Fibroblast of skin of right quadriceps (primary cell): ENCODE measurements at regions not wholly inside any gene's neighbourhood (a gene's known extent, or its start where the extent isn't known, plus 50 kb on each side); places are given as distances from the start of the nearest gene placed in this dataset.
A peak's percentile ranks its signal among the peaks of the same experiment; 100 is the strongest.

ENCODE experiments used
- DNase-seq: peaks from one replicate; pipeline ENCODE4 v3.0.0-alpha.2; 2013

GRCh38 chr2:898319-898718 is 52.3 kb upstream of the SNTG2 start:
- DNase-seq, result no peak

DNA sequence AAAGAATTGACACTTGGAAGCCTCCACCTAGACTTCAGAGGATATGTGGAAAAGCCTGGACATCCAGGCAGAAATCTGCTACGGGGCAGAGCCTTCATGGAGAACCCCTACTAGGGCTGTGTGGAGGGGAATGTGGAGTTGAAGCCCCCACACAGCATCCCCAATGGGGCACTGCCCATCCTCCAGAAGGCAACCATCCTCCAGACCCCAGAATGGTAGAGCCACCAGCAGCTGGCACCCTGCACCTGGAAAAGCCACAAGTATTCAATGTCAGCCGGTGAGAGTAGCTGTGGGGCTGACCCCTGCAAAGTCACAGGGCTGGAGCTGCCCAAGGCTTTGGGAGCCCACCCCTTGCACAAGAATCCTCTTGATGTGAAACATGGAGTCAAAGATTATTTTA is 53.6 kb upstream of the SNTG2 start:
- DNase-seq, result no peak

DNA sequence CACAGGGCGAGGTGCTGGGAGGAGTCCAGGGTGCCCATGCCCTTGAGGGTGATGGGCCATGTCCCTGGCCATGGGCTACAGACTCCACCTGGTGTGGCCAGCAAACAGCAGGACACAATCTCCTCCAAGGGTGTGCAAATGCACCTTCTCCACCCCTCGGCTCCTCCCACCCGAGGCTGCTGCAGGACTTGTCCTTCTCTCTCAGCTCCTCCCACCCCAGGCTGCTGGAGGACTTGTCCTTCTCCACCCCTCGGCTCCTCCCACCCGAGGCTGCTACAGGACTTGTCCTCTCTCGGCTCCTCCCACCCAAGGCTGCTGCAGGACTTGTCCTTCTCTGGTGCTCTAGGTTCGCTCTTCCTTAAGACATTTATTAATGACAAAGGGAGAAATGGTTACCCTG is 57.3 kb upstream of the SNTG2 start:
- no peak for DNase-seq

DNA sequence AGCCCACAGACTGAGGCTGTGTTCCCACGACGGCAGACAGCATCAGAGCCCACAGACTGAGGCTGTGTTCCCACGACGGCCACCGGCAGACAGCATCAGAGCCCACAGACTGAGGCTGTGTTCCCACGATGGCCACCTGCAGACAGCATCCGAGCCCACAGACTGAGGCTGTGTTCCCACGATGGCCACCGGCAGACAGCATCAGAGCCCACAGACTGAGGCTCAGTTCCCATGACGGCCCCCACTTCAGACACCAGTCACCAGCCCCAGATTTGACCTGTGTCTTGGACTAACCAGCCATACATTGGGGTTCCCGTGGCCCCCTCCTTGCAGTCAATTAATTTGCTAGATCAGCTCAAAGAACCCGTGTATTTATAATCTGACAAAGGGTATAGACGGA is 57.8 kb upstream of the SNTG2 start:
- DNase-seq, result no peak

GRCh38 chr2:892401-892800 is 58.2 kb upstream of the SNTG2 start:
- no peak for DNase-seq

DNA sequence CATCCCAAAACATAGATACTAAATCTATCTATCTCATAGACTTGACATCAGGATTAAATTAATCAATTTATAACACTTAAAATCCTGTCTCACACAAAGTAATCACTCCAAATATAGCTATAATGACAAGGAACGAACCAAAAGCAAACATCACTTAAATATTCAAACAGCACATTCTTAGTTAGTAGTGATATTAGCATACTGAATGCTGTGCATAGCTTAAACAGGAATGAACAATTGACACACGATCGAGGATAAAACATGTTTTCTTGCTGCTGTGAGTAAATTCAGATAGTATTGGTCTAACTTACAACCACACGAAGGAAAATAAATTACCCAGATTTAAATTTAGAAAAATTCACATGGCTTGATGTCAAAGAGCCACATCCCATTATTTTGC is 58.9 kb upstream of the SNTG2 start:
- no peak for DNase-seq

DNA sequence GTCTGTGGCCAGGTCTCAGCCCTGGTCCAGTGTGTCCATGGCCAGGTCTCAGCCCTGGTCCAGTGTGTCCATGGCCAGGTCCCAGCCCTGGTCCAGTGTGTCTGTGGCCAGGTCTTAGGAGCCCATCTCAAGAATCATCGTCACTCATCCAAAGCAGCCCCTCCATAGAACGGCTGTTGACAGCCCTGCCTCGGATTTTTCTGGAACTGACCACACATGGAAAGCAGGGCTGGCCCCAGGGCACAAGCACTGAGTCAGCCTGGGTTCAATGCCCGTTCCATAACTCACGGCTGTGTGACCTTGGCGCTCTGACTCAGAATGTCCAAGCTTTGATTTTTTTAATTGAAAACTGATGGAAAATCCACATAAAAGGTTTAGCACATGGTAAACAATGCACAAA is 59.9 kb upstream of the SNTG2 start:
- DNase-seq, result peak; percentile 7

DNA sequence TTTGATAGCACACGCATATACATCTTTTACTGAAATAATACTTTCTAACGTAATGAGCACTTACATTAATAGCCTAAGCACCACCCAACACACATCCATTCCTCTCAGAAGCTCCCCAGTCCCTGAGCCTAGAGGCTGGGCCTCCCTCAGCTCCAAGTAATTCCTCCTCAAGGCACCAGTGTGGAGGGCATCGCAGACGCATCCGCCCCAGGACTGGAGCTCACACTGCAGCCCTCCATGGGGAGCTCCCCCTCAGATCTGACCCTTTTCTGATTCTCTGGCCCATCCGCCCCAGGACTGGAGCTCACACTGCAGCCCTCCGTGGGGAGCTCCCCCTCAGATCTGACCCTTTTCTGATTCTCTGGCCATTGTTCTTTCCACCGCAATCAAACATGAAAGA is 60.4 kb upstream of the SNTG2 start:
- DNase-seq, result no peak

- no peak for DNase-seq
Measured at GRCh38 chr2:888906-889566, 61.6 kb upstream of the SNTG2 start.

- no peak for DNase-seq
Measured at GRCh38 chr2:888211-888801, 62.3 kb upstream of the SNTG2 start.

DNA sequence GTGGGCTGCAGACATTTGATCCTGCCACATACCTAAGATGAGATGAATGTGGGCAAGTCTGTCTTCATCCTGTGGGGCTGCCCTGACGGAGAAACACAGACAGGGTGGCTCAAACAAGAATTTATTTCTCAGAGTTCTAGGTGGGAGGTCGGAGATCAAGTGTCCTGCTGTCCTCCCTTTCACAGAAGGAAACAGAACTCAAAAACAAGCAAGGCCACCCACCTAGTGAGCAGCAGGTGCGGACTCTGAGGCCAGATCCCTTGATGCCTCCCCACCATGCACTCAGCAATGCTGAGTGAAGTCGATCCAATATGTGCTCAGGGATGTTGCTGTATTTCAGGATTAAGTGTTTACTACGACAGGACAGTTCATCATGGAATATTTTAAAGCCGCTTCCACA is 63.0 kb upstream of the SNTG2 start:
- no peak for DNase-seq

DNA sequence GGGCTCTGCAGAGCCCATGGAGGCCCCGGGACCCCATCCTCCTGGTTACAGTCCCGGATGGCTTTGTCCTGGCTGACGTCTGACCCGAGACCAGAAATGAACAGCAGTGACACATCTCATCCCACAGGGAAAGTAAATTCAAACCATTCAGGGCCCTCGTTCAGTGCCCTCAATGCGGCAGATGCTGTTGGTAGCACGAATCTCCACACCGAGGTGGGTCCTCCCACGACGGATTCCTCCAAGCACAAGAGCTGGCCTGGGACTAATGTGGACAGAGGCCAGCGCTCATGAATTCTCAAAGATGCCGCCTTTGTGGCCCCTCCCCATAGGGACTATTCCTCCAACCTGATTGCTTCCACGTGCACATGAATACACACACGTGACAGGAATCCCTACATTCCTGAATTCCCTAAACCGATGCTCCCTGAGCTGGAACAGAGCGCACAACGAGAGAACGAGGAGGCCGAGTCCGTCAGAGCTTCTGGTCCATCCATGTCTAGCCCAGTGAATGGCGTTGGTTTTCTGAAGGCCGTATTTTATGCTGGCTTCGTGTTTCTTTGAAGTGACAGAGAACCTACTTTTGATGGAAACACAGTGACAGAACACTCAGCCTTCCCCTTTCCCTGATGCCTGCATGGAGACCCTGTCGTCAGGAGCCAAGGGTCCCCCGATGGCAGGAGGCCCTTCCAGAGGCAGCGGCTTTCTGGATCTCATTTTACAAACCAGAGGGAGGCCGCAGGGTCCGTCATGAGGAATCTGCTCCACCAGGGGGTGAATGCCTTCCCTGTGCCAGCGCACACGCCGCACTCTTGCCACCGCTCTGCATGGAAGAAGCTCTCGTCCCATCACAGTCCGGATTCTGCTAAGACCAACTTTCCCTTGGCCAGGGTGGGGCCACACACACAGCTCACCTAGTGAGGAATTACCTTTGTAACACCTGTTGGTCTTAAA is 64.3 kb upstream of the SNTG2 start:
- DNase-seq, result no peak

DNA sequence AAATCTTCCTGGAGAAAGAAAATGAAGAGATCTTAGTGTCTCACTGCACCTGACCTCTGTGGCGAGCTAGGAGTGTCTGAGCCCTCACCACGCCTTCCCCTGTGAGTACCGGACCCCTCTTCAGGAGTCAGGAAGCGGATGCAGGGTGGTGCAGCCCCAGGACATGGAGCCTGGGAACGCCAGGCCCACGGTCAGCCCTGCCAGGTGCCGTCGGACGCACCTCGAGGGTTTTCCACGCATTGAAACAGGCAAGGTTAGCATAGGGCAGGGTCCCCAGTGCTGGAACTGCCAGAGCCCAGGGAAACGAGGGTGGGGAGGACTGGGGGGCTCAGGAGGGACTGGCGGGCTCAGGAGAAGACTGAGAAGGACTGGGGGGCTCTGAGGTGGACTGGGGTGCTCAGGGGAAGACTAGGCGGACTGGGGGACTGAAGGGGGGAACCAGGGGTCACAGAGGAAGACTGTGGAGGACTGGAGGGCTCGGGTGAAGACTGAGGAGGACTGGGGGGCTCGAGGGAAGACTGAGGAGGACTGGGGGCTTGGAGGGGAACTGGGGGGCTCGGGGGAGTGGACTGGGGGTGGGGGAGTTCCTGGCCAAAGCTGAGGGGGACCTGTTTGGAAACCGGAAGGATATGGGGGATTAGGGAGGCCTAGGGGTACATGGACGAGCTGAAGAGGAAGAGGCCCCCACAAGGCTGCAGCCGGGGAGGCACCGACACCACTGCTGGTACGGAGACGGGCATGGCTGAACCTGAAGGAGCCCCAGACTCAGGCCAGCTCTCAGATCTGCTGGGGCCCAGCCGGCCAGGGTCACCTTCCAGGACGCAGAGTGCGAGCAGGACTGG is 65.2 kb upstream of the SNTG2 start:
- DNase-seq, result no peak

GRCh38 chr2:883803-884748 is 66.6 kb upstream of the SNTG2 start:
- DNase-seq, result no peak

DNA sequence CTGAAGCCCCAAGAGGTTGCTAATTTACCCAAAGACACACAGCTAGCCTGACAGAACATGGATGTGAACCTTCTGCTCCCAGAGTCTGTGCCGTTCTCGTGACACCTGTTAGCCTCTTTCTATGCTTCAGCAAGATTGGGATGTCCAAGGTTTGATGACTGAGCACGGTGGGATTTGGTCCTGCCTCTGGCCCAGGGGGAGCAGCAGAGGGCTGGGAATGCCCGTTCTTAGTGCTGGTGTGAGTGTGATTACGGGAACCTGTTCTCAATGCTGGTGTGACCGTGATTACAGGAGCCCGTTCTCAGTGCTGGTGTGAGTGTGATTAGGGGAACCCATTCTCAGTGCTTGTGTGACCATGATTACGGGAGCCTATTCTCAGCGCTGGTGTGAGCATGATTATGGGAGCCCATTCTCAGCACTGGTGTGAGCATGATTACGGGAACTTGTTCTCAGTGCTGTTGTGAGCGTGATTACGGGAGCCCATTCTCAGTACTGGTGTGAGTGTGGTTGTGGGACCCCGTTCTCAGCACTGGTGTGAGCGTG is 67.3 kb upstream of the SNTG2 start:
- DNase-seq, result no peak

GRCh38 chr2:881204-881918 is 69.3 kb upstream of the SNTG2 start:
- no peak for DNase-seq

- DNase-seq, result no peak
Measured at GRCh38 chr2:880201-880970, 70.3 kb upstream of the SNTG2 start.

GRCh38 chr2:879540-879939 is 71.1 kb upstream of the SNTG2 start:
- no peak for DNase-seq

DNA sequence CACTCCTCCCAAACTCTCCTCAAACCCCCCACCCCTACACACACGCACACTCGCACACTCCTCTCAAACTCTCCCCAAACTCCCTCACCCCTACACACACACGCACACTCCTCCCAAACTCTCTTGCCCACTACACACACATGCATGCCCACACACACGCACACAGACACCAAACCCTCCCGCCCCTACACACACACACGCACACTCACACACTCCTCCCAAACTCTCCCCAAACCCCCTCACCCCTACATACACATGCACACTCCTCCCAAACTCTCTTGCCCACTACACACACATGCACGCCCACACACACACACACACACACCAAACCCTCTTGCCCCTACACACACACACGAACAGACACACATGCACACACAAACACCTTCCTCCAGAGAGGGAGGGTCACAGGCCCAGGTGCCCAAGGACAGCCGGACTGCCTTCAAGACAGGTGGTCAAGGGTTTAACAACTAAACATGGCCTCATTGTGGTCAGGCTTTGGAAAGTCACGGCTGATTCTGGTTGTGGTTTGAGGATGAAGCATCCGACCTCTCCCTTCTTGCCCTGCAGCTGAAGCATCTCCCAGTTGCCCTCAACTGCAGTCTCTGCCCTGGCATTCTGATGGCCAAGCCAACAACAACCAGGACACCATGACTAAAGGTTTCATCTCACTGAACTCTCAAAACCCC is 72.3 kb upstream of the SNTG2 start:
- no peak for DNase-seq

DNA sequence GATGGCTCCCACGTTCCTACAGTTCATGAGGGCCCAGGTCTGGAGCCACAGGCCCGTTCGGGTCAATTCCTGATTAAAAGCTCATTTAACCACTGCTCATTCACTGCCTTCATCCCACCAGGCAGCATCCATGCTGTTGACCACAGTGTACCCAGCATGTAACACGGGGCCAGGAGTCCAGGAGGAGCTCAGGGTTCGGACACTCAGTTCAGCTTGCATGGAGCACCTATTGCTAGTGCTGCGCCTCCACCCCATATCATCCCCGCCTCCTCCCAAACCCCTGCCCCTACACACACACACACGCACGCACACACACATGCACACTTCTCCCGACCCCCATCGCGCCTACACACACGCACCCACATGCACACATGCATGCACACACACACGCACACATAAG is 72.9 kb upstream of the SNTG2 start:
- no peak for DNase-seq
